ENCODE measurements at regions not wholly inside any gene's neighbourhood (a gene's known extent, or its start where the extent isn't known, plus 50 kb on each side); places are given as distances from the start of the nearest gene placed in this dataset.

DNA sequence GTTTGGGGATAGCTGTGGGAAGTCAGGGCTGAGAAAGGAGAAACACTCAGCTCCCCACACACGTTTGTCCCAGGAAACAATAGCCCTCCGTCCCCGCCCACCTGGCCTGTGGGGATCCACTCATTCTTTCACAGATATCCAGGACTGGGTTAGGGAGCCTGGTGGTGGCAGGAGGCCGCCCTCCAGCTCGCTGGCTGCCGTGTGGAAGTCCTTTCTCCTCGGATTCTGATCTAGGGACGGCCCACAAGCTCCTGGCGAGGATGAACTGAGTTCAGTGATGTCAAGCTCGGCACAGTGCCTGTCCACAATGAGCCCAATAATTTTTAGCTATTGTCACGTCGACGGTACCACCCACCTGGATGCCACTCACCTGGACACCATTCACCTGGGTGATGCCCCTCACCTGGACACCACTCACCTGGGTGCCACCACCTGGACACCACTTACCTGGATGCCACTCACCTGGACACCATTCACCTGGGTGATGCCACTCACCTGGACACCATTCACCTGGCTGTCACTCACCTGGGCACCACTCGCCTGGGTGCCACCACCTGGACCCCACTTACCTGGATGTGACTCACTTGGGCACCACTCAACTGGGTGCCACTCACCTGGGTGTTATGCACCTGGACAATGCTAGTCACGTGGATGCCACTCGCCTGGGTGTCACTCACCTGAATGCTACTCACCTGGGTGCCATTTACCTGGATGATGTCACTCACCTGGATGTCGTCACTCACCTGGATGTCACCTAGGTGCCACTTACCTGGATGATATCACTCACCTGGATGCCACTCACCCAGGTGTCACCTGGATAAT is 172.5 kb upstream of the FOXF1 start:
- intact Hi-C loops (cut with micrococcal nuclease) = no loop called here

GRCh38 chr16:86338403-86339115 is 171.8 kb upstream of the FOXF1 start:
- H4K20me1 ChIP-seq (ENCODE audit: insufficient read depth) = no peaks in the 10 kb centered on the region
- H3K9ac ChIP-seq (ENCODE audit: low read length) = no peak overlapping the region
- H3K27ac ChIP-seq (ENCODE audit: low read depth, low read length) = no peak overlapping the region
- no peak for DNase-seq (ENCODE audit: low read depth, low spot score)
- BruUV-seq (replicated peaks) = no TSS peak
- H3K27me3 ChIP-seq (ENCODE audit: insufficient read depth, low read length) = peaks cover 11% of the 10 kb centered on the region; the same call in 1 of the 2 replicates
- H3K79me2 ChIP-seq (ENCODE audit: insufficient read depth, low read length) = no peaks in the 10 kb centered on the region
- no peak overlapping the region for H3K4me3 ChIP-seq (replicated peaks in 1 of 2; ENCODE audit: low read depth in 1 of 2, low read length in 2 of 2)
- no peak overlapping the region for H2AFZ ChIP-seq (ENCODE audit: low read depth, low read length, poor library complexity, severe bottlenecking)
- H3K9me2 ChIP-seq (ENCODE audit: insufficient read depth) = no peaks in the 10 kb centered on the region
- ChIA-PET RAD21 (ENCODE audit: low non-redundant PET in 1 of 2, low total read pairs in 2 of 2, uncharacterized antibody in 2 of 2, unreplicated experiment in 2 of 2) (interaction anchor here in 1 of 2 experiments (1.6 kb wide), 1 partner anchor 179 kb away, joined by 3 read pairs; no protein-coding TSS in a partner anchor), CTCF (no interaction called here), POLR2A (no interaction called here)
- TF ChIP-seq EZH2 (IDR thresholded peaks at IDR 0.05) (no peak), EGR1 (IDR thresholded peaks at IDR 0.05; ENCODE audit: low read depth) (no peak), TCF7L2 (IDR thresholded peaks at IDR 0.05; ENCODE audit: borderline replicate concordance, extremely low read depth, insufficient read depth, insufficient read length) (no peak), ZFX (IDR thresholded peaks at IDR 0.05) (no peak), SP1 (IDR thresholded peaks at IDR 0.05; ENCODE audit: low read depth) (no peak), CBX3 (IDR thresholded peaks at IDR 0.05; ENCODE audit: low read depth) (no peak), ATF3 (IDR thresholded peaks at IDR 0.05) (no peak), ELF1 (IDR thresholded peaks at IDR 0.05; ENCODE audit: borderline replicate concordance, low read depth) (no peak), SIN3A (IDR thresholded peaks at IDR 0.05; ENCODE audit: low read depth) (no peak), SRF (IDR thresholded peaks at IDR 0.05; ENCODE audit: low read depth) (no peak)
- intact Hi-C loops (cut with micrococcal nuclease) = no loop called here
- no peaks in the 10 kb centered on the region for H3K9me3 ChIP-seq (ENCODE audit: control insufficient read depth in 1 of 2, insufficient read depth in 1 of 2, low read depth in 1 of 2, low read length in 2 of 2)
- peaks cover 13 to 22% of the 10 kb centered on the region in 2 experiments for H3K4me1 ChIP-seq (ENCODE audit: control insufficient read depth in 1 of 2, insufficient read depth in 2 of 2, low read length in 2 of 2)
- no peak for ATAC-seq
- no peaks in the 10 kb centered on the region for H3K36me3 ChIP-seq (ENCODE audit: control insufficient read depth in 1 of 2, insufficient read depth in 2 of 2, low read length in 2 of 2)
- H3K4me2 ChIP-seq (ENCODE audit: low read length) = no peak overlapping the region

More for the DNA sequence above, 172.5 kb upstream of the FOXF1 start:
- Histone ChIP-seq H3K9me3 (ENCODE audit: control insufficient read depth in 1 of 2, insufficient read depth in 1 of 2, low read depth in 1 of 2, low read length in 2 of 2) (no peaks in the 10 kb centered on the region), H3K36me3 (ENCODE audit: control insufficient read depth in 1 of 2, insufficient read depth in 2 of 2, low read length in 2 of 2) (no peaks in the 10 kb centered on the region), H3K4me1 (ENCODE audit: control insufficient read depth in 1 of 2, insufficient read depth in 2 of 2, low read length in 2 of 2) (peaks cover 13 to 22% of the 10 kb centered on the region in 2 experiments), H4K20me1 (ENCODE audit: insufficient read depth) (no peaks in the 10 kb centered on the region), H2AFZ (ENCODE audit: low read depth, low read length, poor library complexity, severe bottlenecking) (no peak overlapping the region), H3K4me3 (replicated peaks in 1 of 2; ENCODE audit: low read depth in 1 of 2, low read length in 2 of 2) (no peak overlapping the region), H3K27me3 (ENCODE audit: insufficient read depth, low read length) (peaks cover 16% of the 10 kb centered on the region; the same call in 1 of the 2 replicates), H3K4me2 (ENCODE audit: low read length) (no peak overlapping the region), H3K79me2 (ENCODE audit: insufficient read depth, low read length) (no peaks in the 10 kb centered on the region), H3K27ac (ENCODE audit: low read depth, low read length) (no peak overlapping the region), H3K9me2 (ENCODE audit: insufficient read depth) (no peaks in the 10 kb centered on the region), H3K9ac (ENCODE audit: low read length) (no peak overlapping the region)
- RAD21 ChIA-PET (ENCODE audit: low non-redundant PET in 1 of 2, low total read pairs in 2 of 2, uncharacterized antibody in 2 of 2, unreplicated experiment in 2 of 2) = interaction anchor here in 1 of 2 experiments (1.6 kb wide), 1 partner anchor 180 kb away, joined by 3 read pairs; no protein-coding TSS in a partner anchor
- ATAC-seq = no peak
- CTCF ChIA-PET = no interaction called here
- no TSS peak for BruUV-seq (replicated peaks)
- TF ChIP-seq CEBPB (IDR thresholded peaks at IDR 0.05; ENCODE audit: low read depth) (no peak), CBX3 (IDR thresholded peaks at IDR 0.05; ENCODE audit: low read depth) (no peak), ZFX (IDR thresholded peaks at IDR 0.05) (no peak), TCF7L2 (IDR thresholded peaks at IDR 0.05; ENCODE audit: borderline replicate concordance, extremely low read depth, insufficient read depth, insufficient read length) (no peak), ZNF274 (IDR thresholded peaks at IDR 0.05; ENCODE audit: low read depth, low read length) (no peak), ATF3 (IDR thresholded peaks at IDR 0.05) (no peak)
- no peak for DNase-seq (ENCODE audit: low read depth, low spot score)
- POLR2A ChIA-PET = no interaction called here
